Germinal center (tissue), 1 donor: ENCODE measurements at regions not wholly inside any gene's neighbourhood (a gene's known extent, or its start where the extent isn't known, plus 50 kb on each side); places are given as distances from the start of the nearest gene placed in this dataset.

Source experiments
- DNase-seq: peaks from one replicate; pipeline ENCODE4 v3.0.0; 2012; ENCODE audit warnings: mixed read lengths, low spot score

GRCh38 chr5:33254579-33254978 lies 186.2 kb upstream of the TARS1 start:
- no peak for DNase-seq

GRCh38 chr5:33257807-33258429 lies 182.8 kb upstream of the TARS1 start:
- no peak for DNase-seq

GRCh38 chr5:33258553-33258952 lies 182.2 kb upstream of the TARS1 start:
- no peak for DNase-seq

- no peak for DNase-seq
Measured at GRCh38 chr5:33260098-33260497, 180.7 kb upstream of the TARS1 start.

- DNase-seq = no peak
Measured at GRCh38 chr5:33261305-33261704, 179.5 kb upstream of the TARS1 start.

GRCh38 chr5:33261747-33262146 lies 179.0 kb upstream of the TARS1 start:
- DNase-seq = no peak

- no peak for DNase-seq
Measured at GRCh38 chr5:33267801-33268200, 173.0 kb upstream of the TARS1 start.

GRCh38 chr5:33268374-33268773 lies 172.4 kb upstream of the TARS1 start:
- DNase-seq = no peak

GRCh38 chr5:33270671-33271070 lies 170.1 kb upstream of the TARS1 start:
- DNase-seq = no peak

- DNase-seq = no peak
Measured at GRCh38 chr5:33271606-33272005, 169.2 kb upstream of the TARS1 start.

- DNase-seq = no peak
Measured at GRCh38 chr5:33272288-33272687, 168.5 kb upstream of the TARS1 start.

- no peak for DNase-seq
Measured at GRCh38 chr5:33273985-33274384, 166.8 kb upstream of the TARS1 start.

GRCh38 chr5:33275391-33275790 lies 165.4 kb upstream of the TARS1 start:
- DNase-seq = no peak

- no peak for DNase-seq
Measured at GRCh38 chr5:33275921-33276627, 164.7 kb upstream of the TARS1 start.

GRCh38 chr5:33276628-33276950 lies 164.2 kb upstream of the TARS1 start:
- no peak for DNase-seq

- no peak for DNase-seq
Measured at GRCh38 chr5:33277061-33277650, 163.6 kb upstream of the TARS1 start.

- DNase-seq = no peak
Measured at GRCh38 chr5:33281431-33281843, 159.3 kb upstream of the TARS1 start.

GRCh38 chr5:33282157-33282556 lies 158.6 kb upstream of the TARS1 start:
- DNase-seq = no peak

- DNase-seq = no peak
Measured at GRCh38 chr5:33282696-33283095, 158.1 kb upstream of the TARS1 start.

- no peak for DNase-seq
Measured at GRCh38 chr5:33283243-33283642, 157.5 kb upstream of the TARS1 start.

GRCh38 chr5:33284681-33285080 lies 156.1 kb upstream of the TARS1 start:
- DNase-seq = no peak

GRCh38 chr5:33287242-33287641 lies 153.5 kb upstream of the TARS1 start:
- DNase-seq = no peak

- no peak for DNase-seq
Measured at GRCh38 chr5:33291216-33292000, 149.4 kb upstream of the TARS1 start.
